ENCODE measurements at regions not wholly inside any gene's neighbourhood (a gene's known extent, or its start where the extent isn't known, plus 50 kb on each side); places are given as distances from the start of the nearest gene placed in this dataset.

DNA sequence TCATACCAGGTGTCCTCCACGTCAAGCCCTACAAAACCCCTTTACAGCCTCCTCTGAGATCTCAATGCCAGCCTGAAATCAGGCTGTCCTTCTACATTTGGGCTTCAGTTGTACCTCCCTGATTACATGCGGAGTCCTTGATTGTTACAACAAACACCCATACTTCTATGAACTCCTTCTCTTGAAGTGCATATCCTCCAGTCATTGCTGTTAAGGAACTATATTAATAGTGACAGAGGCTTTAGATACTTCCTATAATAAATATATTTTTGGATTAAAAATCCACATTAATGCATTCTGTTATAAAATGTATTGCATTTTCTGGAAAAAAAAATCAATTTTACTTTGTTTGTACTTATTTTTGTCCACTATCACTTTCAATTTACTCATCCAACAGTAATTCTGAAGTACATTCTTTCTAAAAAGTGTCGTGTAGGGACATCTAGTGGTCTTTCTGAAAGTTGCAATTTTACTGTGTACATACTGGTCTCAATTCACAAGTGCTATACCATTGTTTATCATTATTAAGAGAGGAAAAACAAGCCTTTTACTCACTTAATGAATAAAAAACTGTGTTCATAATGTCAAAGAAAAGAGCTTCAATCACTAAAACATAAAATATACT, 316.4 kb downstream of the DSEL start:
- Mint-ChIP-seq H3K4me1 (peaks cover 0 to 2% (median 0%) of the 10 kb centered on the region in 4 donors), H3K4me3 (no peak overlapping the region), H3K36me3 (no peaks in the 10 kb centered on the region), H3K27me3 (peaks cover 3 to 23% (median 9%) of the 10 kb centered on the region in 5 donors), H3K9me3 (no peaks in the 10 kb centered on the region), H3K27ac (no peak overlapping the region)
- ATAC-seq (peak; percentile 47 to 80), DNase-seq (peak in 3 of 10 donors; percentile 34 to 48 (median 43))
- POLR2A ChIA-PET = no interaction called here

DNA sequence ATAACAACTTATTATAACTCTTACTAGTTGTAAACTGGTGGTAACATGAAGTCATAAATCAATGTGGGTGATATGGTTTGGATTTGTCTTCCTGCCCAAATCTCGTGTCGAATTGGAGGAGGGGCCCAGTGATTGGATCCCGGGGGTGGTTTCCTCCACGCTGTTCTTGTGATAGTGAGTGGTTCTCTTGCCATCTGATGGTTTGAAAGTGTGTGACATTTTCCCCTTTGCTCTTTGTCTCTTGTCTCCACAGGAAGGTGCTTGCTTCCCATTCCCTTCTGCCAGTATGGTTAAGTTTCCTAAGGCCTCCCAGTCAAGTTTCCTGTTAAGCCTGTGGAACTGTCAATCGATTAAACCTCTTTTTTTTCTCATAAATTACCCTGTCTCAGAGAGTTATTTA, 321.6 kb downstream of the DSEL start:
- peak overlapping the region in 1 of 10 donors; percentile 5 for H3K27ac Mint-ChIP-seq
- no peaks in the 10 kb centered on the region for H3K36me3 Mint-ChIP-seq
- H3K4me1 Mint-ChIP-seq = peaks cover 0 to 5% (median 1%) of the 10 kb centered on the region in 4 donors
- H3K9me3 Mint-ChIP-seq = no peaks in the 10 kb centered on the region
- ATAC-seq (peak in 1 of 2 donors; percentile 30), DNase-seq (no peak)
- no peak overlapping the region for H3K4me3 Mint-ChIP-seq
- POLR2A ChIA-PET = no interaction called here
- peaks cover 0 to 6% (median 2%) of the 10 kb centered on the region in 5 donors for H3K27me3 Mint-ChIP-seq

DNA sequence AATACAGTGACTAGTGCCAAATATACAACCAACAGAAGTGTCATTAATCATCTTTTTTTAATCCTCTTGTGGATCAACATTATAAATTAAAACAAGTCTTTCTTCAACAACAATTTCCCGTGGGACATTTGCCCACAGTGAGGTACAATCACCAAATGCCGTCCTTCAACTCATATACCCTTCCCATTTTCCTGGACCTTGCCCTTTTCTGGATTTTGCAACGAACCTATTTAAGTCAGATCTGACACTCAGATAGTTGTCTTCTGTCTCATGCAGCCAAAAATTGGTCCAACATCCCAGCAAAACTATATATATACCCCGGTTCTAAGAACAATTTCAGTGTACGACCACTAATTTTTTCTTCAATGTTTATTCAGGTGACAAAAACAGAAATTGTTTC, 324.0 kb downstream of the DSEL start:
- ATAC-seq (no peak), DNase-seq (no peak)
- Mint-ChIP-seq H3K27ac (no peak overlapping the region), H3K4me3 (no peak overlapping the region), H3K27me3 (peaks cover 0 to 1% (median 0%) of the 10 kb centered on the region in 5 donors), H3K9me3 (no peaks in the 10 kb centered on the region), H3K4me1 (peaks cover 0 to 5% (median 1%) of the 10 kb centered on the region in 4 donors), H3K36me3 (no peaks in the 10 kb centered on the region)
- POLR2A ChIA-PET = no interaction called here

DNA sequence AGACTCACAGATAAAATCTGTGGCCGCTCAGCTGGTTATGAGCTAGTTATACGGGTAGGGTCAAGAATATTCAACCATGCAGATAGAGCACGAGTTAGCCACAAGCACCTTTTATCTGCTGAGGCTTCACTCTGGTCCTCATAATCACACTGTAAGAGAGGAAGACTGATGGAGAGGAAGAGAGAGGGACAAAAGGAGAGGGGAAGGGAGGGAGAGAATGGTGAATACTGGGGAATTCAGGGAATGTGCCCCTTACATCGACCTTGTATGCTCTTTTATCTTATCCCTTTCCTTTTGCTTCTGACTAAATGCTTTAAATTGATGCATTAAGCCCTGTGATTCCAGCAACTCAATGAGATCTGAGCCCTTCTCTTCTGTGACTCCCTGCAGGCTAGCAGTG, 333.1 kb downstream of the DSEL start:
- Mint-ChIP-seq H3K4me1 (no peaks in the 10 kb centered on the region), H3K27me3 (peaks cover 11 to 26% (median 12%) of the 10 kb centered on the region in 5 donors), H3K27ac (no peak overlapping the region), H3K36me3 (no peaks in the 10 kb centered on the region), H3K4me3 (no peak overlapping the region), H3K9me3 (no peaks in the 10 kb centered on the region)
- DNase-seq = no peak
- POLR2A ChIA-PET = no interaction called here
- no peak for ATAC-seq

DNA sequence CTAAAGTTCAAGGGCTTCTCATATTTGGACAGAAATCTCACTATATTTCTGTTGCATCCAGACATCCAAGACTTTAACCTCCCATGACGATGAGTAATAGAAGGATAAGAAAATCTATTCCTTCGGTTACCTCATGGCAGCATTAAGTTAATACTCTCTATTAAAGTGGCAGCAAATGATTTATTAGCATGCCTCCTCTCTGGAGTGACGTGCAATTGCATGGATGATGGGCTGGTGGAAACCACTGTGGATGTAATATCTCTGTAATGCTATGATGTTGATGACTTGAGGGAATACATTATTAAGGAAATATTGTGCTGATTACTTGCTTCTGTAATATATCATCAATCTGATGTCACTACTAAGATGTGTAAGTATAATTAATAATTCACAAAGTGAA, 336.8 kb downstream of the DSEL start:
- ATAC-seq (no peak), DNase-seq (no peak)
- POLR2A ChIA-PET = no interaction called here
- Mint-ChIP-seq H3K36me3 (no peaks in the 10 kb centered on the region), H3K9me3 (no peaks in the 10 kb centered on the region), H3K4me3 (no peak overlapping the region), H3K4me1 (no peaks in the 10 kb centered on the region), H3K27me3 (peaks cover 11 to 26% (median 14%) of the 10 kb centered on the region in 5 donors), H3K27ac (no peak overlapping the region)

DNA sequence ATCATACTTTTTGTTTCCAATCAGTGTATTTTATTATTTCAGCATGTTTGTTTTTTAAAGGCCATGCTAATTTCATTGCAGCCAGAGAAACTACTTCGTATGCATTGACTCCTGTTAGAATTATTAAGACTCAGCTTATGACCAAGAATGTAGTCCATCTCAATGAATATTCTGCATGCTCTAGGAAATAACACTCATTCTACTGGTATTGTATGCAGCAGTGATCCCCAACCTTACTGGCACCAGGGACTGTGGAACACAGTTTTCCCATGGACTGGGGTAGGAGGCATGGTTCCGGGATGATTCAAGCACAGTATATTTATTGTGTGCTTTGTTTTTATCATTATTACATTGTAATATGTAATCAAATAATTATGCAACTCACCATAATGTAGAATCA, 356.9 kb downstream of the DSEL start:
- peaks cover 0 to 3% (median 0%) of the 10 kb centered on the region in 9 donors for H3K9me3 Mint-ChIP-seq
- H3K27me3 Mint-ChIP-seq = peaks cover 0 to 3% (median 0%) of the 10 kb centered on the region in 5 donors
- no peak for DNase-seq

DNA sequence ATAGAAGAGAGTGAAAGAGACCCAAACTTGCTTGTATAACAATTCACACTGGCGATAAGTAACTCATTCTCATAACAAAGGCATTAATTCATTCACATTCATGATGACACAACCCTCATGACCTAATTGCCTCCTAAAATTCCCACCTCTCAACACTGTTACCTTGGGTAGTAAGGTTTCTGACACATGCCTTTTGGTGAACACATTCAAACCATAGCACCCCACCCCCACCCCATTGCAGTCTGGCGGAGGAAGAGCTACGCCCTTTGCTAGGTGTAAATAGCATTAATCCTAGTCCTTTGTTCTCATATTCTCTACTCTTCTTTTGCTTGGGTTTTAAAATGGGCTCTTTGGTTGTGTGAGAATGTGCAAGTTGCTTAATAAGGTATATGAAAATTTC, 361.5 kb downstream of the DSEL start:
- Mint-ChIP-seq H3K4me1 (no peaks in the 10 kb centered on the region), H3K27me3 (peaks cover 0 to 3% (median 0%) of the 10 kb centered on the region in 5 donors), H3K36me3 (no peaks in the 10 kb centered on the region), H3K27ac (no peak overlapping the region), H3K4me3 (no peak overlapping the region), H3K9me3 (no peaks in the 10 kb centered on the region)
- DNase-seq = no peak
- POLR2A ChIA-PET = interaction anchor here (0.6 kb wide), 1 partner anchor 513 kb away, joined by 3 read pairs; no protein-coding TSS in a partner anchor
- ATAC-seq = no peak

More for the DNA sequence above, 356.9 kb downstream of the DSEL start:
- Mint-ChIP-seq H3K27ac (no peak overlapping the region), H3K4me3 (no peak overlapping the region), H3K4me1 (no peaks in the 10 kb centered on the region), H3K36me3 (no peaks in the 10 kb centered on the region)
- POLR2A ChIA-PET = no interaction called here
- ATAC-seq = no peak

DNA sequence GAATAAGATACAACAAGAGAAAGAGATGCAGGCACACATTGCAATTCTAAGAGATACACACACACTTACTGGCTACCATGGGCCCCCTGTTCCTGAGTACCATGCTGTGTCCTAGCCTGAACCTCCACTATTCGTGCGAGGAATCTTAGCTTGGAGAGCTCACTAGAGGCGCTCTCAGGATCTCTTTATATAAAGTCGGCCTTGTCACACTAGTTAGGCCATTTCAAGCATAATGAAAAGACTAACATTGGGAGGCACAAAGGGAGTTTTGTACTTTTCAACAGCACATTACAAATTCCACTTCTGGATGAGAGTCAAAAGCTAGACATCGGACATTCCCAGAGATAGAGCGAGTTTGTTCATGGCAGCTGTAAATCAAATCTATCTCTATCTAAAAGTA, 365.2 kb downstream of the DSEL start:
- POLR2A ChIA-PET = no interaction called here
- Mint-ChIP-seq H3K36me3 (no peaks in the 10 kb centered on the region), H3K27me3 (peaks cover 0 to 3% (median 0%) of the 10 kb centered on the region in 5 donors), H3K4me1 (no peaks in the 10 kb centered on the region), H3K27ac (no peak overlapping the region), H3K9me3 (peaks cover 0 to 1% (median 0%) of the 10 kb centered on the region in 9 donors), H3K4me3 (no peak overlapping the region)
- DNase-seq (no peak), ATAC-seq (peak in 1 of 2 donors; percentile 12)

DNA sequence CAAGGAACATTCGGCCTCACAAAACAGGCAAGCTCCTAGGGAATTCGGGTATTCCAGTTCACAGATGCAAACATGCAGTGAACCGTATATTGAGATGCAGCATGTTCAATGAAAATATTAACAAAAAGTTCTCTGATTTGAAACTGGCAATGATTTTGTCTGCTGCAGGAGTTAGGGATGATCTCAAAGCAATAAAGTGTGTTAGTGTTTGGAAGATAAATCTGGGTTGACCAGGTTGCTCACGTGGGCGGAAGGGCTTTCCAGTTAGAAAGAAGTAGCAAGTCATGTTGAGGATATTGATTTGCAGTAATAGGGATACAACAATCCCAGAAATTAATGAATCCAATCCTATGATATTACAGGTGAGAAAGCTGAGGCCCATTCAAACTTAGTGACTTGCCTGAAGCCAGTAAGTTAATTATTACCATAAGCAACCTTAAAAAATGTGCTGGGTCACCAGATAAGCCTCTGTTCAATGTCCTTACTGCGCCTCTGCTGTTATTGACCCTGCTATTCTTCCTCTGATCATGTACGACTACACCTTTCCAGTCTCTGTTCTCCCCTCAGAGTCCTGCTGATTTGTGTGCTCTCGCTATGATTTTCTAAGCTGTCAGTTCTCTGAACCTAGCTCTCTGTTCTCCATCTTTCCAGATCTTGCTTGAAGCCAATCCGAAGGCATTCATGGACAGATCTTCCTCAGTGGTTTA, 370.8 kb downstream of the DSEL start:
- Mint-ChIP-seq H3K9me3 (peaks cover 0 to 1% (median 0%) of the 10 kb centered on the region in 9 donors), H3K4me1 (no peaks in the 10 kb centered on the region), H3K27me3 (peaks cover 0 to 7% (median 0%) of the 10 kb centered on the region in 5 donors), H3K27ac (no peak overlapping the region), H3K4me3 (no peak overlapping the region), H3K36me3 (no peaks in the 10 kb centered on the region)
- POLR2A ChIA-PET = no interaction called here
- DNase-seq (no peak), ATAC-seq (no peak)

DNA sequence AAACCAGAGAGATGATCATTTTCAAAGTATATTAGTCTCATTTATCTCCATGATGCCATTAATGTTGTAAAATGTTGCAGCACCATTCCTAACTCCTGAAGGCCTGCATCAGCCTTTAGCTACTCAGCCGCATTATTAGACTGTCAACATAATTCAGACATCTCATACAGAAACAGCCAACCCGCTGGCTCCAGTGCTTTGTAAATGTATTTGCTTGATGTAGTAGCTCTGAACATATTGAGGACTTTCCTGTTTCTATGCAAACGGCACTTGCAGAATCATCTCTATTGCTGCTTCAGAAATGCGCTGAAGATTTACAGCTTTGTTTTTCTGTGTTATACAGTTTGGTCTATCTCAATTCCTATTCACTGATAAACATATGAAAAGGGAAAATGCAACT, 372.2 kb downstream of the DSEL start:
- POLR2A ChIA-PET = no interaction called here
- Mint-ChIP-seq H3K4me3 (no peak overlapping the region), H3K27me3 (peaks cover 0 to 7% (median 0%) of the 10 kb centered on the region in 5 donors), H3K9me3 (peaks cover 0 to 1% (median 0%) of the 10 kb centered on the region in 9 donors), H3K4me1 (no peaks in the 10 kb centered on the region), H3K27ac (no peak overlapping the region), H3K36me3 (no peaks in the 10 kb centered on the region)
- no peak for ATAC-seq
- DNase-seq = no peak

DNA sequence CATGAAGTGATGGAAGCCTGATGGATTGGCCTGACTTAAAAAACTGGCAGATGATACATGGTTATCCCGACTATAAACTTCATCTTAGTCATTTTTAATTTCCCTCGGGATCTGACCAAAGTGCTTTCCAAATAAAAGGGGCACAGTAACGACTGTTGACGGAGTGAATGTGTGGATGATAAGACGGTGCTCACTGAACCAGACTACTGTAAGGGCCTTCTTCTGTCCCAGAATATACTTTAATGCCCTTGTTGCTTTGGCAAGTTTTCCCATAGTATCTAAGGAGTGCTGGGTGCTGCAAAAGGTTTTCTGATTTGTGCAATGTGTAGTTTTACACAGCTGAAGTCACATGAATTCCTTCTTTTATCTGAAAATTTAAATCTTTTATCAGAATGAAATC, 373.5 kb downstream of the DSEL start:
- Mint-ChIP-seq H3K27me3 (peaks cover 0 to 7% (median 0%) of the 10 kb centered on the region in 5 donors), H3K4me3 (no peak overlapping the region)
- no peak for ATAC-seq

DNA sequence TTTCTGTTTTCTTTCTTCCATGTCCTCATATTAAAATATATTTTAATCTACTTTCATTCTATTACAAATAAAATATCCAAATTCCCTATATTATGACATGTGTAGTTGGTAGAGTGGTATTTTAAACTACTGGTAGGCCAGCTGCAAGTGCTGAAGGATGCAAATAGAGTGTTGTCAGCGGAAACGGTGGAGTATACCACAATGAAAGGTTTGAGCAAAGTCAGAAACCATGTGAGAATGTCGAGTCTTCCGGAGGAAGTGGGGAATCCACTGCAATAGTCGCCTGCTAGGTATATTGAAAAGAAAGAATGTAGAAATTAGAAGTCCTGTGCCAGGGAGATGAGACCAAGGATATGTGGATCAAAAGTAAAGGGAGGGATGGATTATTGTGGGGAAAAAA, 373.9 kb downstream of the DSEL start:
- Mint-ChIP-seq H3K9me3 (no peaks in the 10 kb centered on the region), H3K4me3 (no peak overlapping the region), H3K27ac (no peak overlapping the region), H3K36me3 (no peaks in the 10 kb centered on the region), H3K4me1 (no peaks in the 10 kb centered on the region), H3K27me3 (peaks cover 0 to 7% (median 0%) of the 10 kb centered on the region in 5 donors)
- DNase-seq = no peak
- ATAC-seq = no peak
- POLR2A ChIA-PET = no interaction called here

More for the DNA sequence above, 373.5 kb downstream of the DSEL start:
- POLR2A ChIA-PET = no interaction called here
- Mint-ChIP-seq H3K4me1 (no peaks in the 10 kb centered on the region), H3K36me3 (no peaks in the 10 kb centered on the region), H3K27ac (no peak overlapping the region), H3K9me3 (peaks cover 0 to 1% (median 0%) of the 10 kb centered on the region in 9 donors)
- no peak for DNase-seq

DNA sequence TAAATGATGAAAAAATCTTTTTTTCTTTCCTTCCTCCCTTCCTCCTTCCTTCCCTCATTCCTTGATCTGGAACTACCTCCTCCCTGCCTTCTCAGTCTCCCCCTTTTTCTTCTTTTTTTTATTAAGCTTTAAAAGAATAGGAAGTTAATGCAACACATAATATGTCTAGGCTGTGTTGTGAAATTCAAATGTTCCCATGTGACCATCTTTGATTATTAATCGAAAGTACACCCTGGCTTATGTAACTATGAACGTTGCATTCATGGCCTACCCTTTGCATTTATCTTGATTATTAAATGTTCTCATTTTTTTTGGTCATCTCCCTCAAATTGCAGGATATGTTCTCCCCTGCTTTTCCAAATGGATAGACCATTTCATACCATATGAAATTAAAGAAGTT, 376.0 kb downstream of the DSEL start:
- DNase-seq (no peak), ATAC-seq (no peak)
- H3K4me1 Mint-ChIP-seq = no peaks in the 10 kb centered on the region
- H3K4me3 Mint-ChIP-seq = no peak overlapping the region
- H3K9me3 Mint-ChIP-seq = no peaks in the 10 kb centered on the region
- peaks cover 0 to 7% (median 0%) of the 10 kb centered on the region in 5 donors for H3K27me3 Mint-ChIP-seq
- no peak overlapping the region for H3K27ac Mint-ChIP-seq
- POLR2A ChIA-PET = no interaction called here
- no peaks in the 10 kb centered on the region for H3K36me3 Mint-ChIP-seq
